Smooth muscle cell of the brain vasculature (primary cell): ENCODE measurements at regions not wholly inside any gene's neighbourhood (a gene's known extent, or its start where the extent isn't known, plus 50 kb on each side); places are given as distances from the start of the nearest gene placed in this dataset.

ENCODE experiments used
- DNase-seq: peaks from one replicate; pipeline ENCODE4 v3.0.0-alpha.2; 2012; ENCODE audit warnings: low read depth, low spot score

DNA sequence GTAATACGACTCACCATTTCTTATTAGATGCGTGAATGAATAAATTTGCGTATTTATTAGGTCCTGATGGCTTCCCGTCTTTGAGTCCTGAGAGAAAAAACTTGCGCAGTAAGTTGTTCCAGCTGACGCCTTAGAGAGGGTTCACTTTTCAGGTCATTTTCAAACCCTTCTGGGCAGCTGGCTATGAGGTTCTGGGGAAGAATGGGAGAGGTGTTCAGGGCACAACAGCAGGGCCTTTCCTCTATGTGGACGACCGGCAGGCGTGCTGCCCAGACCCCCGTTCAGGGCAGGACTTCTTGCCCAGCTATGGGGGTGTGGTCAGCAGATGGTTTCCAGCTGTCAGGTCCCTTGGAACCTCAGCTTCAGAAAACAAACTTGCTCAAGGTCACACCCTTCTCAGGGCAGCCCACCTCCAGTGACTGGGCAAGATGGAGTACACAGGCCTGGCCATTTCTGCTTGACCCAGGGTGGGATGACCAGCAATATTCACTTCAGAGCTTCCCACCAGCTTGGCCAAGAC lies 61.1 kb upstream of the TNP1 start:
- no peak for DNase-seq

DNA sequence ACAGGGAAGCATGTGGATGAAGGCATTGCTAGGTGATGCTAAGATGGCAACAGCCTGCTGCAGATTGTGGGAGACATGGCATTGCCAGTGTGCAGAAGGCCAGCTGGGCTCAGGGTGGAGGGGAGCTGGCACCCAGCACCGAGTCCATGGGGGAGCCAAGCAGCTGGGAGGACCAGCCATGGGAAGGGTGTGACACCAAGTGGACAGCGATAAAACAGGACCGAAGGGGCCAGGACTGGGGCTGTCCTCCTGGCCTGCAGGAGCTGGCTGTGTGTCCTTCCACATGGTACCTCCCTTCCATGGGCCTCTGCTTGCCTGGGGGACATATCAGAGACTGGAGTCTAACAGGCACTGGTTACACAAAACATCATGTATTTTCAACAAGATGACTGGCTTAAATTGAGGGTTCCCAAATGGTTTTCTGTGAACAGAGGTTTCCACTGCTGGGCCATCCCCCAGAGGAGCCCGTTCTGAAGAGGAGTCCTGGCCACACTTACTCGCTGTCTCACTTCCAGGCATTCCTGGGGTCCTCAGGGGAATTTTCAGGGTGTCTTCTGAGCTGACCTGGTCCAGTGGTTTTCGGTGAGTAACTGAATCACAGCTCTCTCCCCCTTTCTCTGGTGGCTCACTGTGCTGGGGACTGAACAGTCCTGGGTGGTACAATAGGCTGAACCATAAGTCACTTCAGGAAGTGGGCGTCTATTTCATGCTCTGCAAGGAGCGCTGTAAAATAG lies 60.4 kb upstream of the TNP1 start:
- DNase-seq: no peak

DNA sequence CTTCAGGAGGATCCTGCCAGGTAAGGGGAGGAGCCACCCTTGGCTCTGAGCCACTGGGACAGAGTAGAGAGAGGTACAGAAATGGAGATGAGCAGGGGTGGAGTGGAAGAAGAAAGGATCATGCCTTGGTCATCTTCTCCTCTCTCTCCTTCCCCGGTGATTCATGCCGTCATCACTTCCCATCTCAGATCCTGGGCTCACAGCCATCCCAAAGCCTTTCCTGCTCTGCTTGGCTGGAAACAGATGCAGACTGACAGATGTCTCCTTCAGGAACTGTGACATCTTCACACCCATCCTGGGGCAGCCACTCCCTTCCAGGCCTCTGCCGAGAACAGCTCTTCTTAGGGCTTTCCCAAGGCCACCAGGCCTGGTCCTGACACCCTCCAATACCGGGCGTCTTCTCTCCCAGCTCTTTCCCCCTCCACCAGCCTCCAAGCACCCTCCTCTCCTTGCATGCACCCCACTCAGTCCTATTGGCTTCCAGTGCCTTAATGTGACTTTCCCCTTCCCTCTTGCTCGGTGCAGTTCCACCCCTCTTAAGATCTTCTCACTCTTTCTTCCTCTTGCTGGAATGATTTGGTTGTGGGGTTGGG lies 58.3 kb upstream of the TNP1 start:
- DNase-seq: no peak

GRCh38 chr2:216916956-216917650 lies 57.2 kb upstream of the TNP1 start:
- DNase-seq: no peak

- no peak for DNase-seq
Observed at GRCh38 chr2:216915557-216916150, 55.8 kb upstream of the TNP1 start.

GRCh38 chr2:216914491-216914890 lies 54.6 kb upstream of the TNP1 start:
- DNase-seq: no peak

DNA sequence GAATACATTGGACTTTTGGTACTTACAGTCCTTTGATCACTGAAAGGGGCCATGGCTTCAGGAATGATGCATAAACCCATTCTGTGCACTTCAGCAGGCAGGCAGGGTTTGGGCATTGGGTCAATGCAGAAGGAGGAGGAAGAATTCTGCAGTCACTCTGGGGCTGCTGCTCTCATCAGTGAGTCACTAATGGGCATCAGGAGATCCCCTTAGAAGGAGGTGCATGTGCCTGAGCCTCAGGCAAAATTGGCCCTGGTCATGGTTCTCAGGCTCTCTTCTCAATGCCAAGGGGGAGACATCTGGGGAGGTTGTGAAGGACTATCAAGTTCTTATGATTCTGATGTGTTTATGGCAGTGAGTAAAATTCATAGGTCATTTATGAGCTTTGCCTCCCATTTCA lies 52.0 kb upstream of the TNP1 start:
- DNase-seq: no peak

- no peak for DNase-seq
Observed at GRCh38 chr2:216911008-216911407, 51.1 kb upstream of the TNP1 start.

DNA sequence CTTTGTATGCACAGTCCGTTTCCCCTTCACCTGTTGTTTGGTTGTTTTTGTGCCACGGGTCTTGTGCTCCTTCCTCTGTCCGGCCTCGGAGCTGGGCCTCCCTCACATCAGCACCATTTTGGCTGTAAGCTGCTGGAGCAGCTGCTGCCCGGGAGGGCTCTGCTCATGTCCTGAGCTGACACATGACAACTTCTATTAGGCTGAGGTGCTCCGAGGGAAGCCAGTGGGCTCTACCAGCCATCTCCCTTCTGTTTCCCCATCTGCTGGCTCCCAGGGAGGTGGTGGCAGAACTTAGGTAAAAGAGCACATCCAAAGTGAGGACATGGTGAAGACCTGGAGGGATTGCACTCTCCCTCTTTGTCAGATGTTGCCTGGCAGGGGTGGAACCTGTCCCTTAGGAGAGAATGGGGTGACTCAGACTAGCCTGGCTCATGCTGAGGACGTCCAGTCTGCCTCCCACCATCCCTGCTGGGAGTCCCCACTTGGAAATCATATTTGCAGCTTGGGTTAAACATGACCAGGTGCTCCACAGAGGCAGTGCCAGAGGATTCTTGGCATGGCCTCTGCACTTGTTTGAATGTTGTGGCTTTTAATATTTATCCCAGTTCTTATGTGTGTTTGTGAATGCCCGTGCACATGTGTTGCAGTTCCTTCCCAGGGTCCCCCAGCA lies 49.8 kb upstream of the TNP1 start:
- DNase-seq: no peak
